Kidney epithelial cell (primary cell): ENCODE measurements at regions not wholly inside any gene's neighbourhood (a gene's known extent, or its start where the extent isn't known, plus 50 kb on each side); places are given as distances from the start of the nearest gene placed in this dataset.

Experiments
- DNase-seq: peaks from one replicate; pipeline ENCODE4 v3.0.0-alpha.2; 2010; ENCODE audit warnings: low read depth
- H3K27me3 ChIP-seq: 2 replicates; pipeline ENCODE4 v1.6.0; 2011; ENCODE audit warnings: low read length; ENCODE audit not compliant: control insufficient read depth, insufficient read depth
- H3K36me3 ChIP-seq: 2 replicates; pipeline ENCODE4 v1.5.1; 2011; ENCODE audit warnings: low read length; ENCODE audit not compliant: control insufficient read depth, insufficient read depth
- H3K4me3 ChIP-seq: 2 replicates; pipeline ENCODE4 v1.5.1; 2011; ENCODE audit warnings: low read depth, mild to moderate bottlenecking, control low read depth, low read length
- TF ChIP-seq, protein P1 (sequence below): IDR thresholded peaks from 2 replicates; pipeline ENCODE4 v1.5.1; 2011; ENCODE audit warnings: mild to moderate bottlenecking, moderate library complexity, low read length, control low read depth, inconsistent platforms; ENCODE audit not compliant: insufficient read depth, poor library complexity, severe bottlenecking

DNA sequence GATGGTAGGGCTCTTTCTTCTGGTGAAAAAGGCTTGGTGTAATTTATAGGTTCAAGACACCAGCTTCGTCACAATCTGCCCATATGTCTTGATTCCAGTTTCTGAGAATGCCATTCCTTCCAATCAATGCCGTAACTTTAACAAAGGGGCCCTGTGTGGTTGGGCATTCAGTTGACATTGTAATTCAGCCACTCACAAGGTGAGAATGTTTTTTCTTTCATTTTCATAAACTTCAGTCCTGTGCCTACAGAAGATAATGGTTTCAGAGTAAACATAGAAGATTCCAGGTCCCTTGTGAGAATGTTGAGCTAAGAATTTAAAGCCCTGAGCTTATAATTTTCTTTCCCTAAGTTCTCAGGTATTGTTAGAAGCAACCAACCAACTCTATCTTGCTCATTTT lies 67.3 kb upstream of the AASS start:
- DNase-seq, result no peak
- no peaks in the 10 kb centered on the region for H3K36me3 ChIP-seq
- TF ChIP-seq, protein P1, sequence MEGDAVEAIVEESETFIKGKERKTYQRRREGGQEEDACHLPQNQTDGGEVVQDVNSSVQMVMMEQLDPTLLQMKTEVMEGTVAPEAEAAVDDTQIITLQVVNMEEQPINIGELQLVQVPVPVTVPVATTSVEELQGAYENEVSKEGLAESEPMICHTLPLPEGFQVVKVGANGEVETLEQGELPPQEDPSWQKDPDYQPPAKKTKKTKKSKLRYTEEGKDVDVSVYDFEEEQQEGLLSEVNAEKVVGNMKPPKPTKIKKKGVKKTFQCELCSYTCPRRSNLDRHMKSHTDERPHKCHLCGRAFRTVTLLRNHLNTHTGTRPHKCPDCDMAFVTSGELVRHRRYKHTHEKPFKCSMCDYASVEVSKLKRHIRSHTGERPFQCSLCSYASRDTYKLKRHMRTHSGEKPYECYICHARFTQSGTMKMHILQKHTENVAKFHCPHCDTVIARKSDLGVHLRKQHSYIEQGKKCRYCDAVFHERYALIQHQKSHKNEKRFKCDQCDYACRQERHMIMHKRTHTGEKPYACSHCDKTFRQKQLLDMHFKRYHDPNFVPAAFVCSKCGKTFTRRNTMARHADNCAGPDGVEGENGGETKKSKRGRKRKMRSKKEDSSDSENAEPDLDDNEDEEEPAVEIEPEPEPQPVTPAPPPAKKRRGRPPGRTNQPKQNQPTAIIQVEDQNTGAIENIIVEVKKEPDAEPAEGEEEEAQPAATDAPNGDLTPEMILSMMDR, result no peak
- no peak overlapping the region for H3K4me3 ChIP-seq
- H3K27me3 ChIP-seq, result no peaks in the 10 kb centered on the region

DNA sequence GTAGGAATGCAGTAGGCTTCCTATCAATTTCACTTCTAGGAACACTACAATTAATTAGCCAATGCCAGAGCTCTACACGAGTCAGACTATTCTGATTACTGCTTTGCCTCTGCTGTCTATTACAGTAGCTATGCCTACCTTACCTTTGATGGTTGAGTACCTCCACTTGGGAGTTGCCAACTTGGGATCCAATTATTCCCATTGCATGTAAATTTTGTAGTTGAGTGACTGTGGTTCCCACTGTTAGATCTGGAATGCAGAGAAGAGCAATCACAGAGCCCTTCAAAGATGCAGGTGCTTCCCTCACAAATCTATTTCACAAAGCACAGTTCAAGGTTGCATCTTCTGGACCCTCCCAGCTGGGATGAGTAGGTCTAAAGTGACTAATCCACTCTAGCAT lies 62.9 kb upstream of the AASS start:
- H3K27me3 ChIP-seq, result no peaks in the 10 kb centered on the region
- no peak for DNase-seq
- TF ChIP-seq, protein P1, result no peak
- no peak overlapping the region for H3K4me3 ChIP-seq
- H3K36me3 ChIP-seq, result no peaks in the 10 kb centered on the region

DNA sequence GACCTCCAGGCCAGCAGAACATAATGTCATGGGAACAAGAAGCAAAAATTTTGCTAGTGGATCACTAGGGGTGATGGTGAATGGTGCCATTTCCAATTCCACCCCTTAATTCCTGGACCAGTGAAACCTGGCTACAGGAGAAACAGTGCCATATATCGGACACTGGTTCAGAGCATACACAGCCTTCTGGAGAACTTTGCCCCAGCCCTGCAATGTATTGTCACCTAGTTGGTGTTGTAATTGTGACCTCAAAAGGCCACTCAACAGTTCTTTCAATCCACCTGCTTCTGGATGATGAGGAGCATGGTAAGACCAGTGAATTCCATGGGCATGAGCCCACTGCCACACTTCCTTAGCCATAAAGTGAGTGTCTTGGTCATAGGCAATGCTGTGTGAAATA lies 59.8 kb upstream of the AASS start:
- DNase-seq, result no peak
- no peaks in the 10 kb centered on the region for H3K36me3 ChIP-seq
- H3K27me3 ChIP-seq, result no peaks in the 10 kb centered on the region
- no peak overlapping the region for H3K4me3 ChIP-seq
- TF ChIP-seq, protein P1, result no peak

DNA sequence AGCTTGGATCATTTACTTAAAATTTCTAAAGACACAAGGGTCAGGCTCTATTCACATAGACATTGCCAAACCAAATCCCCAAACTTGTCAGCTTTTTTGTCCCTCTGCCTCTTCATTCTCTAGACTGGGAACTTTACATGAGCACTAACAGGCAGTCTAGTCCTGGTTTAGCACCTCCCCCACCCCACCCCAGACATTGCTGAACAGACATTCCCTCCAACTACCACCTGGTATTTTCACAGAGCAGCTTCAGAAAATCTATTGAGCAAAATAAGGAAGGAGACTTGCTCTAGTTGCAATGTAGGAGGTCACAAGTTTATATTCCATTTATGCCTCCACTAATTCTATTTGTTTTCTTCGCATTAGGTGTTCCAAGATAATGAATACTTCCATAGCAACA lies 56.8 kb upstream of the AASS start:
- Histone ChIP-seq H3K36me3 (no peaks in the 10 kb centered on the region), H3K4me3 (no peak overlapping the region), H3K27me3 (no peaks in the 10 kb centered on the region)
- DNase-seq, result no peak
- TF ChIP-seq, protein P1, result no peak

DNA sequence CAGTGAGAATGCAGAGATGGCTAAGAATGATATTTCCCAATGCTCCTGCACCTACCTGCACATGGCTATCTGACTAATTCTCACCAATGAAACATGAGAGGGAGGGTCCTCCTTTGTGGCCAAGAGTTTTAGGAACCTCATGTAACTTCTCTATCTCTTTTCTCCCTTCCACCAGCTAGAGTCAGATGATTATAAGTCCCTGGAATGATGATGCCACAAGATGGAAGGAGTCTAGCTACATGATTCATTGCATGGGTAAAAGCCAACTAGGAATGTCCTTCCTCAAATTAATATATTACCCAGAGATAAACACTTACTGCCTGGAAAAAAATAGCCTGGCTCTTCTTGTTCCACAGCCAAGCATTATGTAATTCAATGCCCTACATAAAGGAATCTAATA lies 55.1 kb upstream of the AASS start:
- Histone ChIP-seq H3K4me3 (no peak overlapping the region), H3K27me3 (no peaks in the 10 kb centered on the region), H3K36me3 (no peaks in the 10 kb centered on the region)
- DNase-seq, result peak; percentile 7
- TF ChIP-seq, protein P1, result no peak

DNA sequence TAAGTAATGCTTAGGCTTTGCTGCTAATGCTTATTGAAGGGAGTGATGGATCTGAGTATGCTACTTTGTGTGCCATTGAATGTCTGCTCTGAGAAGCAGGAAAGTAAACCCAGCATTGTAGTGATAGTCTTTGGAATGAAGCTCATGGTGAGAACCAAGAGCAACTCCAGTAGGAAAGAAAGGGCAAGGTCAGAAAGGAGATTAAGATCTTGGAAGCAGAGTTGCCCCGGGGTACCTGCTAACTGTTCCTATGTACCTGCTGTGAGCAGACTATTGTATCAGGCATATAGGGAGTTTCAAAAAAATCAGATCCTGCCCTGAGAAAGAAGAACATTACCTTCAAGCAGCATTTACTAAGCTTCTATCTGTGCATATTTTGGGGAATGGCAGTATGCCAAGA lies 54.5 kb upstream of the AASS start:
- TF ChIP-seq, protein P1, result no peak
- Histone ChIP-seq H3K27me3 (no peaks in the 10 kb centered on the region), H3K4me3 (no peak overlapping the region), H3K36me3 (no peaks in the 10 kb centered on the region)
- DNase-seq, result no peak
